Gastroesophageal sphincter (tissue), 4 donors: ENCODE measurements at regions not wholly inside any gene's neighbourhood (a gene's known extent, or its start where the extent isn't known, plus 50 kb on each side); places are given as distances from the start of the nearest gene placed in this dataset.
A peak's percentile ranks its signal among the peaks of the same experiment; 100 is the strongest.

Experiments
- ATAC-seq: fragments of 150-250 bp; one replicate; pipeline ENCODE4 v1.9.1; 2016; ENCODE audit warnings: mild to moderate bottlenecking, moderate library complexity
- H3K27ac ChIP-seq, 4 donors: fragments of 200-600 bp; sonication (generic) in 3 of 4; 1 replicate in 3 of 4; 2 replicates in 1 of 4; pipeline ENCODE4 v1.5.1; 2016 to 2019
- H3K27me3 ChIP-seq: fragments of 200-600 bp; sonication (generic); one replicate; pipeline ENCODE4 v1.5.1; 2019
- H3K36me3 ChIP-seq, 2 donors: fragments of 200-600 bp; sonication (generic); one replicate each; pipeline ENCODE4 v1.5.1; 2019; ENCODE audit warnings: control low read depth in 1 of 2
- H3K4me1 ChIP-seq, 3 donors: fragments of 200-600 bp; sonication (generic); 1 replicate in 2 of 3; 2 replicates in 1 of 3; pipeline ENCODE4 v1.5.1; 2016 to 2019; ENCODE audit warnings: control low read depth in 2 of 3
- H3K4me3 ChIP-seq, 2 donors: fragments of 200-600 bp; sonication (generic); one replicate each; pipeline ENCODE4 v1.5.1; 2019; ENCODE audit warnings: mild to moderate bottlenecking in 1 of 2, moderate library complexity in 1 of 2
- H3K9me3 ChIP-seq, 3 donors: fragments of 200-600 bp; sonication (generic); one replicate each; pipeline ENCODE4 v1.5.1; 2017 to 2019; ENCODE audit warnings: control low read depth in 2 of 3
- CTCF ChIP-seq, 4 experiments: fragments of 200-600 bp in 2 of 4; fragments of 450-650 bp in 2 of 4; sonication (generic) in 1 of 4; IDR thresholded peaks; one replicate each; pipeline ENCODE4 v1.5.1; 2017 to 2019; ENCODE audit warnings: antibody characterized with exemption in 4 of 4, mild to moderate bottlenecking in 2 of 4, moderate library complexity in 2 of 4
- EP300 ChIP-seq: sonication (generic); formaldehyde crosslinking; IDR thresholded peaks from one replicate; pipeline ENCODE4 v1.6.1; 2017; ENCODE audit warnings: antibody characterized with exemption, mild to moderate bottlenecking
- POLR2A ChIP-seq, 2 donors: fragments of 450-650 bp; IDR thresholded peaks; one replicate each; pipeline ENCODE4 v1.6.1; 2017; ENCODE audit warnings: antibody characterized with exemption in 2 of 2, mild to moderate bottlenecking in 2 of 2, moderate library complexity in 1 of 2
- POLR2AphosphoS5 ChIP-seq: sonication (generic); formaldehyde crosslinking; IDR thresholded peaks from one replicate; pipeline ENCODE4 v1.6.1; 2017; ENCODE audit warnings: antibody characterized with exemption
- WGBS, 2 donors: methylation state at CpG; one replicate each; pipeline ENCODE4 v1.1.5; 2018; ENCODE audit warnings: low coverage in 1 of 2; 5-methylcytosine and 5-hydroxymethylcytosine counted together

- no peaks in the 10 kb centered on the region for H3K36me3 ChIP-seq
- WGBS, 2 donors: 79 to 100% methylated on average over 1 of the region's 1 CpG
- no peaks in the 10 kb centered on the region for H3K27me3 ChIP-seq
- no peak overlapping the region for H3K4me3 ChIP-seq
- ATAC-seq: no peak
- H3K9me3 ChIP-seq: peaks cover 0 to 9% (median 0%) of the 10 kb centered on the region in 3 donors
- TF ChIP-seq POLR2AphosphoS5 (no peak), EP300 (no peak), POLR2A (IDR thresholded peaks at IDR 0.05) (no peak), CTCF (IDR thresholded peaks at IDR 0.05) (no peak)
- H3K27ac ChIP-seq: no peak overlapping the region
- H3K4me1 ChIP-seq: peaks cover 2 to 11% (median 4%) of the 10 kb centered on the region in 3 donors
Measured at GRCh38 chr3:64297563-64297962, 72.3 kb upstream of the PRICKLE2 start.

GRCh38 chr3:64295594-64295993, 70.3 kb upstream of the PRICKLE2 start:
- peak; percentile 81 for ATAC-seq
- peaks cover 2 to 23% (median 4%) of the 10 kb centered on the region in 3 donors for H3K4me1 ChIP-seq
- 36 to 39% methylated on average over 3 to 5 of the region's 5 CpGs for WGBS, 2 donors
- peaks cover 0 to 9% (median 0%) of the 10 kb centered on the region in 3 donors for H3K9me3 ChIP-seq
- TF ChIP-seq CTCF (IDR thresholded peaks at IDR 0.05) (no peak), EP300 (no peak), POLR2AphosphoS5 (peak; percentile 81), POLR2A (IDR thresholded peaks at IDR 0.05) (no peak)
- no peaks in the 10 kb centered on the region for H3K36me3 ChIP-seq
- H3K27ac ChIP-seq: peak overlapping the region; percentile 43 to 81 (median 74)
- H3K27me3 ChIP-seq: no peaks in the 10 kb centered on the region
- no peak overlapping the region for H3K4me3 ChIP-seq

GRCh38 chr3:64294771-64295170, 69.5 kb upstream of the PRICKLE2 start:
- Histone ChIP-seq H3K4me1 (peaks cover 2 to 23% (median 4%) of the 10 kb centered on the region in 3 donors), H3K9me3 (peaks cover 0 to 9% (median 0%) of the 10 kb centered on the region in 3 donors), H3K36me3 (no peaks in the 10 kb centered on the region), H3K4me3 (no peak overlapping the region), H3K27me3 (no peaks in the 10 kb centered on the region), H3K27ac (peak overlapping the region; percentile 43 to 81 (median 74))
- 66 to 86% methylated on average over 2 of the region's 2 CpGs for WGBS, 2 donors
- ATAC-seq: no peak
- TF ChIP-seq POLR2A (IDR thresholded peaks at IDR 0.05): no peak
- TF ChIP-seq POLR2AphosphoS5: no peak
- no peak for TF ChIP-seq CTCF (IDR thresholded peaks at IDR 0.05)
- no peak for TF ChIP-seq EP300

- H3K4me1 ChIP-seq: peaks cover 2 to 23% (median 4%) of the 10 kb centered on the region in 3 donors
- H3K27me3 ChIP-seq: no peaks in the 10 kb centered on the region
- peak overlapping the region in 1 of 4 donors; percentile 25 for H3K27ac ChIP-seq
- H3K36me3 ChIP-seq: no peaks in the 10 kb centered on the region
- ATAC-seq: no peak
- peaks cover 0 to 9% (median 0%) of the 10 kb centered on the region in 3 donors for H3K9me3 ChIP-seq
- 91 to 97% methylated on average over 6 to 8 of the region's 9 CpGs for WGBS, 2 donors
- no peak for TF ChIP-seq POLR2AphosphoS5
- no peak for TF ChIP-seq CTCF (IDR thresholded peaks at IDR 0.05)
- TF ChIP-seq POLR2A (IDR thresholded peaks at IDR 0.05): no peak
- no peak for TF ChIP-seq EP300
- H3K4me3 ChIP-seq: no peak overlapping the region
Measured at GRCh38 chr3:64293121-64293520, 67.9 kb upstream of the PRICKLE2 start.

- Histone ChIP-seq H3K36me3 (no peaks in the 10 kb centered on the region), H3K4me3 (no peak overlapping the region), H3K9me3 (peaks cover 0 to 3% (median 0%) of the 10 kb centered on the region in 3 donors), H3K27me3 (no peaks in the 10 kb centered on the region), H3K27ac (peak overlapping the region in 3 of 4 donors; percentile 22 to 43 (median 25)), H3K4me1 (peaks cover 2 to 23% (median 4%) of the 10 kb centered on the region in 3 donors)
- peak; percentile 89 for ATAC-seq
- 45 to 52% methylated on average over 4 of the region's 4 CpGs for WGBS, 2 donors
- TF ChIP-seq CTCF (IDR thresholded peaks at IDR 0.05) (no peak), POLR2AphosphoS5 (peak; percentile 79)
Measured at GRCh38 chr3:64291956-64292355, 66.7 kb upstream of the PRICKLE2 start.
